OCI-LY3 (cell line): ENCODE measurements at regions not wholly inside any gene's neighbourhood (a gene's known extent, or its start where the extent isn't known, plus 50 kb on each side); places are given as distances from the start of the nearest gene placed in this dataset.

Experiments
- EZH2phosphoT487 ChIP-seq: fragments of 200-600 bp; shearing (Covaris generic); IDR thresholded peaks from 2 replicates; pipeline ENCODE4 v1.6.1; 2018; ENCODE audit warnings: antibody characterized with exemption, mixed run types, low read depth
- TF ChIP-seq, protein P1 (sequence below): fragments of 200-600, 300-600 bp; sonication (generic); IDR thresholded peaks from 2 replicates; pipeline ENCODE4 v1.5.1; 2014; ENCODE audit warnings: antibody characterized with exemption, low read length, low read depth

DNA sequence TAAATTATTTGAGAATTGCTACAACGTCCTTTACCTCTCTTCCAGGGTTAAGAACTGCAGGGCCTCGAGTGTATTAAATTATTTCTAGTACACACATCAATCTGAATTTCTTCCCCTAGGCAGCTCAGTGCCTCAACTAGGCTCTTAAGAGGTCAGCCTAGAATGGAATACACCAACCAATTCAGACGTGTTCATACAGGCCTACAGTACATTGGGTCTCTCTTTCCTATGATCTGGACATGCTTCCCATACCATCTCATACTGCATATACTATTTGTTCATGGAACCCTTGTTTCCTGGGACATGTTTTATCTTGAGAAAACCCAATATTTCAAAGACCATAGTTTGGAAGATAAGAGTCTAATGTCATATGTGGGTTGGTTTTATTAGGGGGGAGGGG is 434.1 kb upstream of the WWC1 start:
- no peak for TF ChIP-seq EZH2phosphoT487
- TF ChIP-seq, protein P1, sequence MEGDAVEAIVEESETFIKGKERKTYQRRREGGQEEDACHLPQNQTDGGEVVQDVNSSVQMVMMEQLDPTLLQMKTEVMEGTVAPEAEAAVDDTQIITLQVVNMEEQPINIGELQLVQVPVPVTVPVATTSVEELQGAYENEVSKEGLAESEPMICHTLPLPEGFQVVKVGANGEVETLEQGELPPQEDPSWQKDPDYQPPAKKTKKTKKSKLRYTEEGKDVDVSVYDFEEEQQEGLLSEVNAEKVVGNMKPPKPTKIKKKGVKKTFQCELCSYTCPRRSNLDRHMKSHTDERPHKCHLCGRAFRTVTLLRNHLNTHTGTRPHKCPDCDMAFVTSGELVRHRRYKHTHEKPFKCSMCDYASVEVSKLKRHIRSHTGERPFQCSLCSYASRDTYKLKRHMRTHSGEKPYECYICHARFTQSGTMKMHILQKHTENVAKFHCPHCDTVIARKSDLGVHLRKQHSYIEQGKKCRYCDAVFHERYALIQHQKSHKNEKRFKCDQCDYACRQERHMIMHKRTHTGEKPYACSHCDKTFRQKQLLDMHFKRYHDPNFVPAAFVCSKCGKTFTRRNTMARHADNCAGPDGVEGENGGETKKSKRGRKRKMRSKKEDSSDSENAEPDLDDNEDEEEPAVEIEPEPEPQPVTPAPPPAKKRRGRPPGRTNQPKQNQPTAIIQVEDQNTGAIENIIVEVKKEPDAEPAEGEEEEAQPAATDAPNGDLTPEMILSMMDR, result no peak
